ENCODE measurements at regions not wholly inside any gene's neighbourhood (a gene's known extent, or its start where the extent isn't known, plus 50 kb on each side); places are given as distances from the start of the nearest gene placed in this dataset.
"Not testable (repeated sequence)": the region's sequence is repeated elsewhere in the genome, so short reads cannot be mapped to it uniquely, and the experiment has no call there.

DNA sequence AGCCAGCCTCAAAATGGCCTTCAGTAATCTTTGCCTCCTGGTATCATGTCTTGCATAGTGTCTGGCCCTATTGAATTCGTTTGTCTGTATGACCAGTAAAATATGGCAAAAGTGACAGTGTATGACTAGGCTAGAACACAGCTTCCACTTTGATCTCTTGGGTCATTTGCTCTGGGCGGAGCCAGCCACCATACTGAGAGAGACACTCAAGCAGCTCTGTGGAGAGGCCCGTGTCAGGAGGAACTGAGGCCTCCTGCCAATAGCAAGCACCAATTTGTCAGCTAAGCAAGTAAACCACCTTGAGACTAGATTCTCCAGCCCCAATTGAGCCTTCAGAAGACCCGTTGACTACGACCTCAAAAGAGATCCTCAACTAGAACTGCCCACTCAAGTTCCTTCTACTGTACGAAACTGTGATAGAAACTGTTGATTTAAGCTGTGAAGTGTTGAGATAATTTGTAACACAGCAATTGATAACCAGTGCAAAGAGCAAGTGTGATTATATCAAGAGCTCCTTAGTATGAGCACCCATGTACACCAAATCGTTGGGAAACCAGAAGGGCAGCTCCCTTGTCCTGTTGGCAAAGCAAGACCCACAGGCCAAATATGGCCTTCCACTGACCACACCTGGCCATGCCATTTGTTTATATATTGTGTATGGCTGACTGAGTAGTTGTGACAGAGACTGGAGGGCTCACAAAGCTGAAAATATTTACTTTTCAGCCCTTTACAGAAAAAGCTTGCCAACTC, 52.7 kb upstream of the SERBP1 start:
- DNase-seq = no peak

DNA sequence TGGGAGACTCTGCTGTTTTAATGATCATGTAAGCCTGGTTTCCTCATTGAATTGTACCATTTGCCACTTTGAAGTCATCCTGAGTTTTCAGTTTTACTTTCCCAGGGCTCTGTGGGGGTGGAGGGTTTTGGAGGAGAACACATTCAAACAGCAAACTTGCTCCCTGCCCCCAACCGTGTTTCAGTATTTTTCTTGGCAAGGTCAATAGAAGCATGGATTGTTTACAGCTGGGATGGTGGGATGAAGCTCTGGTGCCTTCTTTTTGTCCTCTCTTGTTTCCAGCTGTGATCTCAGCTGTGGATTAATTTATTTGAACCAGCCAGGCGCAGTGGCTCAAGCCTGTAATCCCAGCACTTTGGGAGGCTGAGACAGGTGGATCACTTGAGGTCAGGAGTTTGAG, 54.3 kb upstream of the SERBP1 start:
- DNase-seq = no peak

GRCh38 chr1:67485046-67485811, 55.0 kb upstream of the SERBP1 start:
- no peak for DNase-seq

GRCh38 chr1:67489643-67490042, 59.4 kb upstream of the SERBP1 start:
- peak; percentile 43 for DNase-seq

- no peak for DNase-seq
Observed at GRCh38 chr1:67491280-67491679, 61.1 kb upstream of the SERBP1 start.

- DNase-seq = no peak
Observed at GRCh38 chr1:67493148-67493547, 62.9 kb upstream of the SERBP1 start.

GRCh38 chr1:67495327-67495726, 65.1 kb upstream of the SERBP1 start:
- no peak for DNase-seq

DNA sequence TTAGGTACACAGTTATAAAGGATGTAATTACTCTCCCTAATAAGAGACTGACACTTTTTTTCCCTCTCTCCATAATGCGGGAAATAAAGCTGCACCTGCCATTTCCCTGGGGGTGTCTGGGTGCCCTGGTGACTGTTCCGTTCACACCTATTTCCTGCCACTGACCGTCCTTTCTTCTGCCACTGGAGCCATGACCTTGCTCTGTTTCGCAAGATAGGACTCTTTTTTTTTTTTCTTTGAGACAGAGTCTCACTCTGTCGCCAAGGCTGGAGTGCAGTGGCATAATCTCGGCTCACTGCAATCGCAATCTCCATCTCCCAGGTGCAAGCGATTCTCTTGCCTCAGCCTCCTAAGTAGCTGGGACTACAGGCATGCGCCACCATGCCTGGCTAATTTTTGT, 66.1 kb upstream of the SERBP1 start:
- DNase-seq = no peak

DNA sequence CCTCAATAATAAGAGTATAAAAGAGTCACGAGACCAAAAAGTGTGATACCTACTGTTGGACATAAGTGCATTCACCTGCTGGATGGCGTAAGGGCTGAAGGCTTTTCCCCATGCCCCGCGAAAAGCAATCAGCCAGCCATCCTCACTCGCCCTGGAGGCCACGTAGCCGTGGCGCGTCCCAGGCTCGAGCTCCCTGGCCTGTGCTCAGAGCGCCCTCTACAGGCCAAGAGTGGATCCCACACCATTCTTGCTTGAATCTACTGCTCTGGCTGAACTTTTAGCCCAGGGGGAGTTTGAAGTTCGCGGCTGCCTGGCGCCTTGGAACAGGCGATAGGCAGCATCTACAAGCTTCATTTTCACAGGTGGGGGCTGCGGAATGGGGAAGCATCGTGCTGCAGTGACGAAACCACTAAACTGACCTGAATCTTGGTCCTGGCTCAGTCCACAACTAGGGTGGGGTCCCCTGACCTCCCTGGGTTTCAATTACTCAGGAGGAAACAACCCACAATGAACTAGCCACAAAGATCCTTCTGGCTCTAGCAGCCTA, 70.3 kb upstream of the SERBP1 start:
- peak; percentile 89 for DNase-seq

DNA sequence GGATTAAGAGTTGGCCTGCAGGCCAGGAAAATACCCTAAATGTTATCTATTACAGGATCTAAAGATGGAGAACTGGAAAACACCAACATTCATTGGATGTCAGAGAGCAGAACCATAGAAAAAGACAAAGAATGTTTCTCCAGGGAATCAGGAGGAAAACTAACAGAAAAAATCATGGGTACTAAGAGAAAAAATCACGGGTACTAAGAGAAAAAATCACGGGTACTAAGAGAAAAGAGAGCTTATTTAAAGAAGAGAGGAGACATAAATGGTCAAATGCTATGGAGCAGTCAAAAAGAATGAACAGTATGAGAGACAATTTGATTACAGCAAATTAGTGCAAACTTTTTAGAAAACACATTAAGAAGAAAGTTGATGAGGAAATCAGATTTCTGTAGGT, 73.8 kb upstream of the SERBP1 start:
- no peak for DNase-seq

GRCh38 chr1:67513392-67514294, 83.4 kb upstream of the SERBP1 start:
- DNase-seq = not testable (repeated sequence)

DNA sequence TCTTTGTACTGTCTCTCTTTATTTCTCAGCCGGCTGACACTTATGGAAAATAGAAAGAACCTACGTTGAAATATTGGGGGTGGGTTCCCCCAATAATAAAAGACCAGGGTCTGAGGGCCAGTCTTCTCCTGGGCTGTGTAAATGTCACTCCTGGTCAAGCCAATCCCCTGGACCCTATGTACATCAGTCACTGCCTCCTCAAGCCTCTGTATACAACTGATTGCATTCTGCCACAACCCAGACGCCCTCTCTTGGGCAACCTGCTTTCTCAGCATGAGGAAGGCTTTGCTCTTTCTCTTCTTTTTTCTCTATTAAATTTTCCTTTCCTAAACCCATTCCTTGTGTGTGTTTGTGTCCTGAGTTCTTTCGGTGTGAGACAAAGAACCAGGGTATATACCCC, 84.1 kb upstream of the SERBP1 start:
- no peak for DNase-seq

GRCh38 chr1:67514786-67515185, 84.6 kb upstream of the SERBP1 start:
- no peak for DNase-seq

DNA sequence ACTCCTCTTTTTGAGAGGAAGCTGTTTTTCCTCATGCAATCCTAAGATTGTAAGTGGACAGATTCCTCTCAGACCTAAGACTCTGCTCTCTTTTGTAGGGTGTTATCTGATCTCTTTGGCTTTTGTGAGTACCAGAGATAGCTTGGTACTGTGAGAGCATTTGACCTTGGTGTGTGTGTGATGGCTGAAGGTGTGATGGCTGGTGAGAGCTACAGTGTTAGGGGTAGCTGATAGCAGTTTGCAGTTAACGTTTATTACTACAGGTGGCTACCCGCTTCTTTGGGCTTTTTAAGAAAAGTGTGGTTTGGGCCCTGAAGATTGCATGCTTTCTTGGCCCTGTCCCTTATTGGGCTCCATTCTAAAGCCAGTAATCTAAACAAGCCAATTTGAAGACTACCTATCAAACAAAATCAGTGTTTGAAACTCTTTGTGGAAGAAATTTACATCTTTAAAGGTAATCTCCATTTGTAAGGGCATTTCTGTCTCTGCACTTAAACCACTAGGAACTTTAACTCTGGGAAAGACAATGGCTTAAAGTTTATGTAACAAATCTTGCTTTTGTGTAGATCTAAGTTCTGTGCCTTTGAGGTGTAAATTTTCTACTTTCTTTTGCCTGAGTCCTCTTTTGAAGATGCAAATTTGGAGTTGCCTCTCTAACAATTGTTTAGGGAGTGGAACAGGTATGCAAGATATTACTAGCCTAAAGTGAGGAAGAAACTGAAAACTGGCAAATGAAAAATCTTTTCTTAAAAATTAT, 85.3 kb upstream of the SERBP1 start:
- no peak for DNase-seq

- no peak for DNase-seq
Observed at GRCh38 chr1:67517046-67517445, 86.8 kb upstream of the SERBP1 start.

DNA sequence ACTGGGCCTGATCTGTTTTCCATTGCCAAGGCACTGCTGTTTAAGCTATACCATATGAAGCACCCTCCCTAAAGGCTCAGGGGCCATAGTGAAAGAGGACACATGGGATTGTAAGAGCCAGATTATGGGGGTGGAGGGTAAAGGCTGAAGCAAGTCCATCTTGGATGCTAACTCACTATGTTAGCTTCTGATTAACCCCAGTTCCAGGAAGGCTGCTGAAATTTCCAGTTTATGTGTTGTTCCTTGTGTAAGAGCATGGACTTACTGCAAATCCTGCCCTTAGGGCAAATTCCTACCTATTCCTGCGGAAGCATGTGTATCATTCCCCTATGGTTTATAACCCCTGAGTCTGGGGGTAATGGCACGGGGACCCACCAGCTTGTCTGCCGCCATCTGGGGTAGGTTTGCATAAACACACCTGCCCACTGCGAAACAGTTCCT, 91.8 kb upstream of the SERBP1 start:
- no peak for DNase-seq

GRCh38 chr1:67522793-67523192, 92.6 kb upstream of the SERBP1 start:
- no peak for DNase-seq

DNA sequence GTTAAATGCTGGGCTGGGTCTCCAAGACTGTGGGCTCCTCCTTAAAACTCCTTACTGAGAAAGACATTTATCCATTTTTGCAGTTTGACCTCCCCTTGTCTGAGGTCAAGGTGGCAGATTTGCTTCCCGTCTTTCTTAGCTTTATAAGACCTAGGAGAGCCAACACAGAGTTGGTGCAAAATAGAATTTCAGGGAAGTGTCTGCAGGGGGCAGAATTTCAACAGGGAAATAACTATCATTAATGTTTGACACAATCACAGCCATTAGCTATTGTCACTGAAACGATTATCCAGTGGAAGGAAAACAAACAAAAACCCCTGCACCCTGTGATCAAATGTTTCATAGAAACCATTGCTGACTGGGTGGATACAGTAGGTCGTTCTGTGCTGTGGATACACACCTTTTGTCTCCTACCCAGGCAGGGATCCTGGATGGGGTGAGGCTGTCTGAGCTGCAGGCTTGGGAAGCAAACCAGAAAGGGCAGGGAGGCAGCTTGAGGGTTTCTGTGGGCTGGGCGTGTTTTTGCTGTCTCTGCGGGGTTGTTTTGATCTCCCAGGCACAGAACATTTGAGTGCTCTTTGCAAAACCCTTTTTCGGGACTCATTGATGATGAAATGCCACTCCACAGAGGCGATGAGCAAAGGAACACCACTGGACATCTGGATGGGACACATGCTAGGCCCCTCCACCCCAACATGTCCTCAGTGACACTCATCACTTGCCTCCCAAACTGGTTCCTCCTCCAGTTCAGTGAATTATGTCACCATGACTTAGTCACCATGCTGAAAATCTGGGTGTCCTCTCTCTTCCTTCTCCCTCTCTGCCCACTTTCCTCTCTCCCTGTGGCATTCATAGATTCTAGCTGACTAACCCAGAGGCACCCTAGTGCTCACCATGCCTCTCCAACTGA, 94.2 kb upstream of the SERBP1 start:
- no peak for DNase-seq

GRCh38 chr1:67525053-67525760, 95.0 kb upstream of the SERBP1 start:
- DNase-seq = no peak

GRCh38 chr1:67528141-67528540, 97.9 kb upstream of the SERBP1 start:
- no peak for DNase-seq

DNA sequence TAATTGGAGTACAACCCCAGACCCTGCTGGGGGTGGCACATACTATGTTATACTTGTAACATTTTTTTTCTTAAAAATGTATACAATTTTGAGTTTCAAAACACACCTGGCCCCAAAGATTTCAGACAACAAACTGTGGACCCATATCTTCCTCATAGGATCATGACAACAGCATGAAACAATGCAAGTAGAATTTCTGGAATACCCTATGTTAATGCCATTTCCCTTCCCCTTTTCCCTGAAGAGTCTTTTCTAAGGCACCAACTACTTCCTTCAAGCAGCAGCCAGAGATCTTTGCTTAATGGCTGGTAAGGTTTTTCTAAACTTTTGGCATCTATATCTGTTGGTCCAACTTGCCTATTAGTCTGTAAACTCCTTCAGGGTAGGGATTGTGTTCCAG, 99.9 kb upstream of the SERBP1 start:
- no peak for DNase-seq
